ENCODE measurements at regions not wholly inside any gene's neighbourhood (a gene's known extent, or its start where the extent isn't known, plus 50 kb on each side); places are given as distances from the start of the nearest gene placed in this dataset.
"Not testable (repeated sequence)": the region's sequence is repeated elsewhere in the genome, so short reads cannot be mapped to it uniquely, and the experiment has no call there.

- DNase-seq (ENCODE audit: low read depth in 2 of 2): no peak
Observed at GRCh38 chr2:160726046-160726445, 232.4 kb upstream of the RBMS1 start.

- no peak for DNase-seq (ENCODE audit: low read depth in 2 of 2)
Observed at GRCh38 chr2:160730296-160730995, 236.8 kb upstream of the RBMS1 start.

GRCh38 chr2:160731415-160731814, 237.8 kb upstream of the RBMS1 start:
- no peak for DNase-seq (ENCODE audit: low read depth in 2 of 2)

- DNase-seq (ENCODE audit: low read depth in 2 of 2): no peak
Observed at GRCh38 chr2:160731856-160732255, 238.2 kb upstream of the RBMS1 start.

- no peak for DNase-seq (ENCODE audit: low read depth in 2 of 2)
Observed at GRCh38 chr2:160735696-160736095, 242.1 kb upstream of the RBMS1 start.

- no peak for DNase-seq (ENCODE audit: low read depth in 2 of 2)
Observed at GRCh38 chr2:160736148-160737028, 242.8 kb upstream of the RBMS1 start.

- no peak for DNase-seq (ENCODE audit: low read depth in 2 of 2)
Observed at GRCh38 chr2:160737247-160737646, 243.6 kb upstream of the RBMS1 start.

- DNase-seq (ENCODE audit: low read depth in 2 of 2): no peak
Observed at GRCh38 chr2:160741271-160741670, 247.7 kb upstream of the RBMS1 start.

- DNase-seq (ENCODE audit: low read depth in 2 of 2): no peak
Observed at GRCh38 chr2:160741815-160742214, 248.2 kb upstream of the RBMS1 start.

- no peak for DNase-seq (ENCODE audit: low read depth in 2 of 2)
Observed at GRCh38 chr2:160742667-160743066, 249.1 kb upstream of the RBMS1 start.

GRCh38 chr2:160747501-160748170, 254.0 kb upstream of the RBMS1 start:
- no peak for DNase-seq (ENCODE audit: low read depth in 2 of 2)

GRCh38 chr2:160751021-160751420, 257.4 kb upstream of the RBMS1 start:
- DNase-seq (ENCODE audit: low read depth in 2 of 2): no peak

GRCh38 chr2:160752475-160753330, 259.1 kb upstream of the RBMS1 start:
- DNase-seq (ENCODE audit: low read depth in 2 of 2): no peak

GRCh38 chr2:160753331-160753654, 259.7 kb upstream of the RBMS1 start:
- no peak for DNase-seq (ENCODE audit: low read depth in 2 of 2)

- DNase-seq (ENCODE audit: low read depth in 2 of 2): no peak
Observed at GRCh38 chr2:160753960-160754359, 260.4 kb upstream of the RBMS1 start.

GRCh38 chr2:160756481-160756880, 262.9 kb upstream of the RBMS1 start:
- DNase-seq (ENCODE audit: low read depth in 2 of 2): no peak

- DNase-seq (ENCODE audit: low read depth in 2 of 2): not testable (repeated sequence)
Observed at GRCh38 chr2:160762493-160763128, 269.0 kb upstream of the RBMS1 start.

- DNase-seq (ENCODE audit: low read depth in 2 of 2): no peak
Observed at GRCh38 chr2:160783474-160783873, 289.9 kb upstream of the RBMS1 start.

- DNase-seq (ENCODE audit: low read depth in 2 of 2): no peak
Observed at GRCh38 chr2:160784034-160784433, 290.4 kb upstream of the RBMS1 start.

GRCh38 chr2:160790738-160791137, 297.1 kb upstream of the RBMS1 start:
- no peak for DNase-seq (ENCODE audit: low read depth in 2 of 2)

- DNase-seq (ENCODE audit: low read depth in 2 of 2): no peak
Observed at GRCh38 chr2:160791884-160792283, 298.3 kb upstream of the RBMS1 start.

All from stimulated activated CD8-positive, alpha-beta memory T cell treated with anti-CD3 and anti-CD28 coated beads, Interleukin-2, amount 100 ng/mL, for 48 hours (primary cell).